ENCODE measurements at regions not wholly inside any gene's neighbourhood (a gene's known extent, or its start where the extent isn't known, plus 50 kb on each side); places are given as distances from the start of the nearest gene placed in this dataset.
A peak's percentile ranks its signal among the peaks of the same experiment; 100 is the strongest.

DNA sequence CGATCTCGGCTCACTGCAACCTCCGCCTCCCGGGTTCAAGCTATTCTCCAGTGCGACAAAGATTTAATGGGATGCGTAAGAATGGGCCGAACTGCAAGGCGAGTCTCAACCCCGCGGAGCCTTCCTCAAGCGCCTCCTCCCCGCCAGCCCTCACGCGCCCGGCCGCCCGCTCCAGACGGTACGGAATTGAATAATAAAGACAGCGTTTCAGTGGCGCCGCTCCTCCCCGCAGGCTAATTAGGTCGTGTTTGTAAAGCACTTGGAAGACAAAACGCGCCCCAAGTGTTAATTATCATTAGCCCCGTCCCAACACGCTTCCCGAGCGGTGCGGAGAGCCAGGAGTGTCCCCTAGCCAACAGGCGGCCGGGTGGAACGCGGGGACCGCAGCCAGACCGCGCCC lies 192.0 kb downstream of the BUD13 start:
- in situ Hi-C loops (cut with HindIII; ENCODE audit: low pct_unique_long_range_greater_than_20kb, low sequenced_read_pairs) = no loop called here
- no peak for DNase-seq (ENCODE audit: low read depth)

DNA sequence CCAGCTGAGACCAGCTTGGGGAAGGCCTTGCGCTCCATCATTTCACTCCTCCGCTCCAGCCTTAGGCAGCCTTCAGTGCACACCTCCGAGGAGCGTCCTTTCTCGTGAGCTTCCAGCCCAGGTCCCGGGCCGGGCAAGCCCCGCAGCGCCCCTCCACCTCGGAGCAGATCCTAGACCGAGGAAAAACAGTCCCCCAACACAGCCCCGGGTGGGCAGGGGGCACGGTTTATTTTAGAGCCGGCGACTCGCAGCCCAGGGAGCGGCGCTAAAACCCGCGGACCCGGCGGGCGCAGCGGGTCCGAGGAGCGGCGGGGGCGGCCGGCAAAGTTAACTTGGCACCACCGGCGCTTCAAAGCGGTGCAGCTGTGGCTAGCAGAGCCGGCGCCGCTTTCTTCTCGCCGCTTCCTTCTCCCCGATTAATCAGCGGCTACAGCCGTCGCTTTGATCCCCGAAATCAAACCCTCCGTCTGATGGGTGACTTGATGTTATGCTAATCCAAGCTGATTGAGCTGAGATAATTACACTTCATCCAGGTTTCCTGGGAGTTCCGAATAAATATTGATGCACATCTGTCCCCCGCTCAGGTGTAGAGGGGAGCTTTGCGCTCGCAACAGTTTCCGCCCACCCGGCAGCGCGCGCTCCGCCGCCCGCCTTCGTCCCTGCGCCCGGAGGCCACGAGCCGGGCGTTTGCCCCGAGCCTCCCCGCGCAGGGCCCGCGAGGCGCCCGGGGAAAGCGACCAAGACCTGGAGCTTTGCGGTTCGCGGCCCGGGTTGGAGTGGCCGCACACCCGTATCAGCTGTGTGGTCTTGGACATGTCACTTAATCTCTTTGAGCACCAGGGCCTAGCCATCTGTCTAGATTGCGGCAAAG lies 192.7 kb downstream of the BUD13 start:
- in situ Hi-C loops (cut with HindIII; ENCODE audit: low pct_unique_long_range_greater_than_20kb, low sequenced_read_pairs) = no loop called here
- DNase-seq (ENCODE audit: low read depth) = no peak

DNA sequence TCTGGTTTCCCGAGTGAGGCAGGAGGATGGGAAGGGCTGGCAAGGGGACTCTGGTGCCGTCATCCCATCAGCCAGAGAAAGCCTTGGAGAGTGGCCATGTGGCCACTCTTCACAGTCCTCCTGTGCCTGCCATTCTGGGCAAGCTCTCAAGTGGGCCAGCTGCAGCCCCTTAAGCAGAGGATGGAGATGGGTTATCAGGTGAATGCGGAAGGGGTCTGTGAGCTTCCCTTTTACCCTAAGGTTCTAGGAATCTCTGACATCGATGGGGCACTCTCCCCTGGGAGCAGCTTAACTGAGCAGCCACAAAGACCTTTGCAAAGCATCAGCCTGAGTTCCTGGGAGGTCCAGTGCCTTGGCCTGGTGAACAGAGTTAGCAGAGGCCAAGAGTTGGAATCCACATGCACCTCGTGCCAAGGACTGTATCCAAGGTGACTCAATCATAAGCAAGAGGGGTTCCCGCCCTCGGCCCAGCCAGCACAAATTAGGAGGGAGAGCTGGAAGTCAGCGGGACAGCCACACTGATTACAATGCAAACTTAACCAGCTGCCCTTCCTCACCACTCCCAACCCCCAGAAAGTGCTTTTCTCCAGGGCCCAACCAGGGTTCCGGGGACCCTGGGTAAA lies 193.6 kb downstream of the BUD13 start:
- in situ Hi-C loops (cut with HindIII; ENCODE audit: low pct_unique_long_range_greater_than_20kb, low sequenced_read_pairs) = no loop called here
- no peak for DNase-seq (ENCODE audit: low read depth)

DNA sequence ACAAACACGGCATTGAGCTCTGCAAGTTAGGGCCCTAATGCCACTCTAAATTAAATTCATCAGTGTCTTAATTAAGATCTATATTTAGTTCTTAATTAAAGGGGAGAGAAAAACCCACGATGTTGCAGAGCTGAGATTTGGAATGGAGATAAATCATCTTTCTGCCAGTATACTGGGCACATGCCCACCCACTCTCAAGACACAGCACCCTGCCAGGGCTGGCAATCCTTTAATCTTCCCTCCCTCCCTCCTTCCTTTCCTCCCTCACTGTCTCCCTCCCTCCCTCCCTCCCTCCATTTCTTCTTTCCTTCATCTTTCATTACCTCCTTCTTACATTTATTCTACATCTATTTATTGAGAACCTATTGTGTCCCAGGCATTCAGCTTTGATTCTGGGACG lies 194.8 kb downstream of the BUD13 start:
- no peak for DNase-seq (ENCODE audit: low read depth)
- in situ Hi-C loops (cut with HindIII; ENCODE audit: low pct_unique_long_range_greater_than_20kb, low sequenced_read_pairs) = no loop called here

DNA sequence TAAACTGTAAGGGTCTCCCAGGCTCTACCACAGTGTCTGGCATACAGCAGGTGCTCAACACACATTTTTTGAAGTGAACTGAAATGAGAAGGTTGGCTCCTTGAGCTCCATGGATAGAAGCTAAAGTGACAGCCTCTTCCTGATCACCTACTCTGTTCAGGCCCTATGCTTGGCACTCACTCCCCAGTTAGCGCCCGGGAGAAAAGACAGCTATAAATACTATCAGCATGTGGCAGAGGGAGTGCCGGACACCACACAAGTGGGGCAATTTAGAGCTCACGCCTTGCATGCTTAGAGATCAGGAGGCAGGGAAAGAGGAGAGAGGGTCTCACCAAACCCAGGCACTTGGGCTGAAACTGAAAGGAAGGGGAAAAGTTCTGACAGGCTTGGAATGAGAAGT lies 195.5 kb downstream of the BUD13 start:
- in situ Hi-C loops (cut with HindIII; ENCODE audit: low pct_unique_long_range_greater_than_20kb, low sequenced_read_pairs) = no loop called here

DNA sequence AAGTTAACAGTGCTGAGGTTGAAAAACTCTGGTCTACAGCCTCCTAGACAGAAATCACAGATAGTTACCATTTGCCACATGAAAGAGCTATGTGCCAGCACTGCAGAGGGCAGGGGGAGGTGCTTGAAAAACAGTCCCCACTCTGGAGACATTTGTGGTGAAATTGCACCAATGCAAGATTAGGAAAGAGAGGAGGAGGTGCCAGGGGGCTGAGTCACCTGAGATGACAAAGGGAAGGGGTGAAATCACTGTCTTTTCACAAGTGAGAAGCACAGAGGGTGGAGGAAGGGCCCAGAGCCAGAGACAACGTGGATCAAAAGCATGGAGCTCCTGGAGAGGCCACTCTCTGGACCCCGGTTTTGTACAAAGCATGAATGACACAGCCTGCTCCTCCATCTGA lies 196.3 kb downstream of the BUD13 start:
- peak; percentile 6 for DNase-seq (ENCODE audit: low read depth)
- in situ Hi-C loops (cut with HindIII; ENCODE audit: low pct_unique_long_range_greater_than_20kb, low sequenced_read_pairs) = no loop called here

More for the DNA sequence above, 195.5 kb downstream of the BUD13 start:
- no peak for DNase-seq (ENCODE audit: low read depth)

DNA sequence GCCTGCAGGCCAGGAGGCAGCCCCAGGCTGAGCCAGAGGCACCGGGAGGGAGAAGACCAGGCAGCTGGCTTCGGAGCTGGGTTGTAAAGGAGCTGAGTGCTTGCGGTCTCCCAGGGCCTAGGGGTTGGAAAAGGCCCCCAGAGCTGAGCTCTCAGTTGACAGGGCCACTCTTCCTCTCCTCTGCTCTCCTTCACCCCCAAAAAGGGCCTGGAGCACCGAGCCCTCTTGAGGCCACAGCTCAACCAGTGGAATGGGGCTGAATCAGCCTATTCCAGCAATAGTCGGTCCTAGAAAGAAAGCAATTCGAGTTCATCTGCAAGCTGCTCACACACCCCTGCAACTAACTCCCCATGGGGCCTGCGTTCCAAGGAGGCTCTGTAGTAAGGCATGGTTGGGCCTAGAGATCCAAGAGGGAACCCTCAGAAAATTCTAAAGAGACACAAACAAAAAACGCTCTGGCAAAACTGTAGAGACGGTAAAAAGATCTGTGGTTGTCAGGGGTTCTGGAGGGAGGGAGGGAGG lies 205.0 kb downstream of the BUD13 start:
- DNase-seq (ENCODE audit: low read depth) = no peak
- in situ Hi-C loops (cut with HindIII; ENCODE audit: low pct_unique_long_range_greater_than_20kb, low sequenced_read_pairs) = no loop called here

DNA sequence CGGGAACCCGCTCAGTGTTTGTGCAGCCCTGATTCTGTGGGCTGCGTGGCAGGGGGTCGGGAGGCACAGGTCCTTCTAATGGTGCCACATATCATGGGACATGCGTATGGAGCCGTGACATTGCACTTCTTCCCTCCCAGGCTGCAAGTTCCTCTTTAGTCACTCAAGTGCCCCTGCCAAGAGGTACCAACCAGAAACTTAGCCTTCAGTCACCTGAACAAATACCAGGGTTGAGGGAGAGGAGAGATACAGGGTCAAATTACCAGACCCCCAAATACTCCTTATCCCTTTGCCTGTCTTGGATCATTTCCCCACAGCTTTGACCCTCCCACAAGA lies 209.1 kb downstream of the BUD13 start:
- DNase-seq (ENCODE audit: low read depth) = no peak
- in situ Hi-C loops (cut with HindIII; ENCODE audit: low pct_unique_long_range_greater_than_20kb, low sequenced_read_pairs) = no loop called here

DNA sequence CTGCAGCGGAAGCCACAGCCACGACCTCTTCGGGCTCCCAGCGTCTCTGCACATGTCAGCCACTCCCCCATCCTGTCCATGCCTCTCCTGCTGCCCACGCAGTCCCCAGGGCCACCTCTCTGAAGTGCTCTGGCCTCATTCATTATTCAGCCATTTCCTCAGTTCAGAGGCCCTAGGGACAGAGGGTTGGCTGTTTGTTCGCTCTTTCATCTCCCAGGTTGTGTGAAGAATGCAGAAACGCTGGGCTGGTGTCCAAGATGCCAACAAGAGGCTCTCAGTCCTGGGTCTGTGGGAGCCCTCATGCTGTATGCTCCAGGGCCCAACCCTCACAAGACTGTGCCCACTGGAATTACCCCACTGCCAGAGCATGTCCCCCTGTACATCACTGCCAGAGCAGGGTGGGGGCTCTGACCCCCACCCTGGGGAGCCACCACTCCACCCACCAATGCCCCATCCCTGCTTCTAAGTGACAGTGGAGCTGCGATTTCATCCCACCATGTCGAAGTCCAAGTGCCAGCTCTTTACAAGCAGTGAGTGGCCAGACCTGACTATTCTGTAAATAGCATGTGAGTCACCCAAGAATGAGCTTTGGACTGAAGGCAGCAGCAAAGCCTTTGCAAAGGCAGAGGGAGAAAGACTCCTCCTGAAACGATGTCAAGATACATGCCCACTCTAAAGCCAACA lies 209.6 kb downstream of the BUD13 start:
- no peak for DNase-seq (ENCODE audit: low read depth)
- in situ Hi-C loops (cut with HindIII; ENCODE audit: low pct_unique_long_range_greater_than_20kb, low sequenced_read_pairs) = no loop called here

DNA sequence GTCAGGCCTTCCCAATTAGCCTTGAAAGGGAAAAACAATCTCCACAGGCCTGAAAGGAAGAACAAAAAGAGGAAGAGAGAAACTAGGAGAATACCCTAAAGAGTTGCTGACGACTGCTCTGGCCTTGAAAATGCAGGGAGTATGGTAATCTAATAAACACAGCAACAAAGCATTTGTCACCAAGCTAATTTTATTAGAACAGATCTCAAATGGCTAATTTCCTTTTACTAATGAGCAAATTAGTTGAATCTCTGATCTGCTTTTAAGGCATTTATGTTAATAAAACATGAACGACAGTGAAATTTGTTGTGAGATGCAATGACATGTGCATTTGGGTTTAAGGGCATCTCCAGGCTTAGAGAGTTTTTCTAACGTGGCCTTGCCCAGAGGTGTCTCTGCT lies 212.2 kb downstream of the BUD13 start:
- no peak for DNase-seq (ENCODE audit: low read depth)
- in situ Hi-C loops (cut with HindIII; ENCODE audit: low pct_unique_long_range_greater_than_20kb, low sequenced_read_pairs) = no loop called here

DNA sequence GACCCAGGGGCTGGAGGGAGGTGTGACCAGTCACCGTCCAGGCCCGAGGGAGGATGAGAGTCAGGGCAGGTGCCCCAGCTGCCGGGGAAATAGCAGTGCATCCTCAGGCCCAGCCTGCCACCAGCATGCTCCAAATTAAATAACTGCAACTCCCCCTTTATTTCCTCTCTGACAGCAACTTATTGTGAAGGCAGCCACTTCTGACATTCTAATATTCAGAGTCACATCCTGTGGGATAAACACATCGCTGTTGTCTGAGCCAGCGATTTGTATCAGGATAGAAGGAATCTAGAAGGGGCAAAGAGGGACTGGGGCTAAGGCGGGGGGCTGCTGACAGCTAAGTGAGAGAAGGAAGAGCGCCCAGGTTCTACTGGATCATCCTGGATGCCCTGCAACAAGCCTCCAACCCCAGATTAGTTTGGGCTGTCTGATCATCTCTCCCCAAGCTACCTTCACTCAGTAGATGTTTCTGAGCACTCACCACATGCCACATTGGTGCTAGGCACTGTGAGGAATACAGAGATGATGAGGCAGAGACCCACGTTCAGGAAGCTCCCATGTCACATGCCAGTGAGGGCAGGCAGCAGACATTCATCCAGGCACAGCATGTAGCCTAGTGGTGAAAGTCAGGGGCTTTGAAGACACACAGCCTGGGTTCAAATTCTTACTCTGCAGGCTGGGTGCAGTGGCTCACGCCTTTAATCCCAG lies 214.1 kb downstream of the BUD13 start:
- DNase-seq (ENCODE audit: low read depth) = no peak
- in situ Hi-C loops (cut with HindIII; ENCODE audit: low pct_unique_long_range_greater_than_20kb, low sequenced_read_pairs) = no loop called here

DNA sequence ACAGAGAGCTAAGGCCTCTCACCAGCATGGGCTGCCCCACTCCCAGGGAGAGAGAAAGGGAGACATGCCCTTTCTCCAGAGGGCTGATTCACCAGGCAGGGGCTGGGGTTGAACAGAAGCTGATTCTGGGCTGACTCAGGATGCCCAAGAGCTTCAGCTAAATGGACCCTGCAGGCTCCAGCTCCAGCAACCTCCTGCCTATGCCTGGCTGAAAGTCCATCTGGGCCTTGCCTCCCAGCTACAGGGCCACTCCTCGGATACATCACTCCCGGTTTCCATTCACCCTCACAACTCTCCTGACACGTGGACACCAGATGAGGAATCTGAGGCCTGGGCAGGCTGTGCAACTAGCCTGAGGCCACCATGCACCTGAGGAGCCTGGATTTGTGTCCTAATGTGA lies 215.5 kb downstream of the BUD13 start:
- in situ Hi-C loops (cut with HindIII; ENCODE audit: low pct_unique_long_range_greater_than_20kb, low sequenced_read_pairs) = no loop called here
- DNase-seq (ENCODE audit: low read depth) = no peak

DNA sequence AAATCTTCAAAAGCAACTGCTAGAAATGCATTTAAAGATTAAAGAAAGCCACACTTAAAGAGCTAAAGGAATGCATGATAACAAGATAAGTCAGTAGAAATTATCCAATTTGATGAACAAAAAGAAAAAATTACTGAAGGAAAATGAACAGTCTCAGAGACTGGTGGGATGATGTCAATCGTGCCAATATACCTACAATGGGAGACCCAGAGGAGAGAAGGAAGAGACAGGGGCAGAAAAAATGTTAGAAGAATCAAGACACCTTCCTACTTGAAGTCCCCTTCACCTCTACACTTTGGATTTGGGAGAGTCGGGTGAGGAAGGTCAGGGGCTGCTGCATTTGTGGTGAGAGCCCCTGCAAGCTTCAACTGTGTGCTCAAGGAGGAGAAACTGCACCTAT lies 216.3 kb downstream of the BUD13 start:
- in situ Hi-C loops (cut with HindIII; ENCODE audit: low pct_unique_long_range_greater_than_20kb, low sequenced_read_pairs) = no loop called here
- DNase-seq (ENCODE audit: low read depth) = no peak

DNA sequence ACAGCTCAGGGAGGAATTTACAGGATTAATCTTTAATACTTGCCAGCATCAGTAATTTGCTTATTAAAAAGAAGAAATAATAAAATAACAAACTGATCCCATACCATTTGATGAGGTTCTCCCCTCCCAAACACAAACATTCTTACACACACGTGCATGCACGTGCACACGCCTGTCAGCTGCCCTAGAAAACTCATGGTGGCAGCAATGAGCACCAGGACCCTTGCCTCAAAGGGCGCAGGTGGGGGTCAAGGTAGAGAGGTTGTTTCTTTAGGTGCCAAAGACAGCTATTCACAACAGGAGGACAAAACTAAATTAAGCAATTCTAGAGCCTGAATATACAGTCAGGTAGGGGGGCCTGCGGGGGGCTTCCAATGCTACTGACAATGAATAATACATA lies 219.3 kb downstream of the BUD13 start:
- no peak for DNase-seq (ENCODE audit: low read depth)
- in situ Hi-C loops (cut with HindIII; ENCODE audit: low pct_unique_long_range_greater_than_20kb, low sequenced_read_pairs) = no loop called here

DNA sequence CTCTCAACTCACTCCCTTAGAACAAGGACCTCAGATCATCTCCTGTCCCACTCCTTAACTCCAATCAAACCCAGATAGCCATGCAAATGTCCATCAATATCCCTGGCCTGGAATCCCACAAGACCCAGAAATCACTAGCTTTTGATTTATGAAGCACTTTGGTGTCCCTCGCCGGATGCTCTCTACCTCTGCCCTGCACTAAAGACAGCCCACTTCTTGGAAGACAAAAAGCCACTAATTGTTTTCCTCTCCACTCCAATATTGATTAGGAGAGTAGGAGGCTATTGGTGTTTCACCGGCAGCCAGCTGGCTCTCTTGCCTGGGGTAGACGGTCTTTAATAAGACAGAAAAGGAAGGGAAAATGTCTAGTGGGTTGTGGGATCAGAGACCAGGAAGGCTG lies 221.2 kb downstream of the BUD13 start:
- in situ Hi-C loops (cut with HindIII; ENCODE audit: low pct_unique_long_range_greater_than_20kb, low sequenced_read_pairs) = no loop called here
- no peak for DNase-seq (ENCODE audit: low read depth)

DNA sequence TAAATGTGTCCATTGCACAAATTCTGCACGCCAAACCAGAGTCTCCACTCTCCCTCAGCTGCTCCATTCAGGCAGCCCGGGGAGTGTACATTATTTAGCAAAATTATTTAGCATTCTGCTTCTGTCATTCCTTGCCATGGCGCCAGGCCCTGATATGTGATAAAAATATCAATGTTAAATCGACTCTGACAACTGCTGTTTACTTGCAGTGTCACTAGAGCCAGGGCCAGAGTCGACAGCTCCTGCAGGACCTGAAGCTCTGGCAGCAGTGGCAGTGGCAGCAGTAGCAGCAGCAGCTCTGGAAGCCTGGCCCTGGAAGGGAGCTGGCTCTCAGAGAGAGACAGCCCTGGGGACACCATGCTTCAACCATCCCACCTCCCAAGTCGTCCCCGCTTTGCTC lies 224.5 kb downstream of the BUD13 start:
- in situ Hi-C loops (cut with HindIII; ENCODE audit: low pct_unique_long_range_greater_than_20kb, low sequenced_read_pairs) = no loop called here
- DNase-seq (ENCODE audit: low read depth) = no peak

DNA sequence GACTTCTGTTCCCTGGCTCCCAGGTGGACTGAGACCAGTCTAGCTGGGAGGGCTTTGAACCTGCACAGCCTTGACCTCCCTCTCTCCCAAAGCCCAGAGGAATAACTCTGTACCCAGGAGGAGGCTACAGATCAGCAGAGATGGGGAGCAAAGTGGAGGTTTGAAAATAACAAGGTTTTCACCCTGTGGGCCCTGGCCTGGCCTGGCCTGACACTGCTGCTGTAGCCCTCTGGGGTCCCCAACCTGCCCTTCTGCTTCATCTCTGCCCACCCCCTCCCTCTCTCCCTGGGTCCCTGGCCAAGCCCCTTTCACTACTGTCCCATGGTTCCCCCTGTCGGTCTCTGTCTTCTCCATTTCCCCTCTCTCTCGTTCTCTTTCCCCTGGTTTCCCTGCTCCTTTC lies 225.2 kb downstream of the BUD13 start:
- no peak for DNase-seq (ENCODE audit: low read depth)
- in situ Hi-C loops (cut with HindIII; ENCODE audit: low pct_unique_long_range_greater_than_20kb, low sequenced_read_pairs) = no loop called here

DNA sequence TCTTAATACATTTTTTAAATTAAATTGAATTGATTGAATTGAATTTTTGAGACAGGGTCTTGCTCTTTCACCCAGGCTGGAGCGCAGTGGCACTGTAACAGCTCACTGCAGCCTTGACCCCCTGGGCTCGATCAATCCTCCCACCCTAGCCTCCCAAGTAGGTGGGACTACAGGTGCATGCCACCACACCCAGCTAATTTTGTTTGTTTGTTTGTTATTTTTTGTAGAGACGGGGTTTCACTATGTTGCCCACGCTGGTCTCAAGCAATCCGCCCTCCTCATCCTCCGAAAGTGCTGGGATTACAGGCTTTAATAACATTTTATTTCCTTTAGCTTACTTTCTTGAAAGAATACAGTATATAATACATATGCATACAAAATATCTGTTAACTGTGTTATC lies 226.9 kb downstream of the BUD13 start:
- in situ Hi-C loops (cut with HindIII; ENCODE audit: low pct_unique_long_range_greater_than_20kb, low sequenced_read_pairs) = no loop called here

DNA sequence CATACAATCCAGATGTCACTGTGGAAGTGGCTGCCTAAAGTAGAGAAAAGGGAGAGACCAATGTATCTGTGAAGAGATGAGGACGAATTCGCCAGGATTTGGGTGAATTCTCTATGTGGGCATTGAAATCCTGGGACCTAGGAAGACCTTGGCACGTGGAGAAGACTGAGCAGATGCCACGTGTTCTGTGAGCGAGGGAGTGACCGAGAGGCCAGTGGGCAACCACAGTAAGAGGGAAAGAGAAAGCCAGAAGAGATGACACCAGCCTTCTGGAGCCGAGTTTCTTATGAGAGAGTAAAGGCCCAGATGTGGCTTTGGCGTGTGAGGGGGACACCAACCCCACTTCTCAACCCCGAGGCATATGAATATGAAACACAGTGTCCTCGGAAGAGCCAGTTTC lies 228.1 kb downstream of the BUD13 start:
- no peak for DNase-seq (ENCODE audit: low read depth)
- in situ Hi-C loops (cut with HindIII; ENCODE audit: low pct_unique_long_range_greater_than_20kb, low sequenced_read_pairs) = no loop called here

More for the DNA sequence above, 226.9 kb downstream of the BUD13 start:
- no peak for DNase-seq (ENCODE audit: low read depth)

Data from Caki2 (cell line).